Lower leg skin (tissue), 3 donors: ENCODE measurements at regions not wholly inside any gene's neighbourhood (a gene's known extent, or its start where the extent isn't known, plus 50 kb on each side); places are given as distances from the start of the nearest gene placed in this dataset.

Experiments used
- POLR2A ChIP-seq, 2 donors: fragments of 450-650 bp; IDR thresholded peaks; one replicate each; pipeline ENCODE4 v1.6.1; 2016 to 2017; ENCODE audit warnings: antibody characterized with exemption in 2 of 2, mild to moderate bottlenecking in 1 of 2, moderate library complexity in 1 of 2
- TF ChIP-seq, protein P1 (sequence below), 3 donors: fragments of 450-650 bp; IDR thresholded peaks; one replicate each; pipeline ENCODE4 v1.5.1; 2016; ENCODE audit warnings: antibody characterized with exemption in 3 of 3, mild to moderate bottlenecking in 3 of 3, moderate library complexity in 2 of 3

DNA sequence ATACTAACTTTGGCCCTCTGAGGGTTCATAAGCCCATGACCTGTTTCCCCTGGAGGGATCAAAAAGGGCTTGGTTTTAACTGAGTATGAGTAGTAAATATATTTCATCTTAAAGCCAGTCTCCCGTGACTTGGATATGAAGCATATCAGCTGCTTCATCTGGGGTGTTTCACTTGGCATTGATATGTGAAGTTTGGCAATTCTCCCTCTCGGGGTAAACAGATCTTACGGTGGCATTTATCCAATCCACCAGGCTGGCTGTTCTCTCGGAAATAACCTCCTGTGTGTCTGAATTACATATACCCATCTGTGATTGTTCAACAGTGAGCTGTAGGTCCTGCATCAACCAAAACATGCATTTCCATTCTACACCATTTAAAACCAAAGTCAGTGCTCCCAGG lies 130.7 kb downstream of the ADAM29 start:
- TF ChIP-seq POLR2A (IDR thresholded peaks at IDR 0.05) = no peak
- TF ChIP-seq, protein P1, sequence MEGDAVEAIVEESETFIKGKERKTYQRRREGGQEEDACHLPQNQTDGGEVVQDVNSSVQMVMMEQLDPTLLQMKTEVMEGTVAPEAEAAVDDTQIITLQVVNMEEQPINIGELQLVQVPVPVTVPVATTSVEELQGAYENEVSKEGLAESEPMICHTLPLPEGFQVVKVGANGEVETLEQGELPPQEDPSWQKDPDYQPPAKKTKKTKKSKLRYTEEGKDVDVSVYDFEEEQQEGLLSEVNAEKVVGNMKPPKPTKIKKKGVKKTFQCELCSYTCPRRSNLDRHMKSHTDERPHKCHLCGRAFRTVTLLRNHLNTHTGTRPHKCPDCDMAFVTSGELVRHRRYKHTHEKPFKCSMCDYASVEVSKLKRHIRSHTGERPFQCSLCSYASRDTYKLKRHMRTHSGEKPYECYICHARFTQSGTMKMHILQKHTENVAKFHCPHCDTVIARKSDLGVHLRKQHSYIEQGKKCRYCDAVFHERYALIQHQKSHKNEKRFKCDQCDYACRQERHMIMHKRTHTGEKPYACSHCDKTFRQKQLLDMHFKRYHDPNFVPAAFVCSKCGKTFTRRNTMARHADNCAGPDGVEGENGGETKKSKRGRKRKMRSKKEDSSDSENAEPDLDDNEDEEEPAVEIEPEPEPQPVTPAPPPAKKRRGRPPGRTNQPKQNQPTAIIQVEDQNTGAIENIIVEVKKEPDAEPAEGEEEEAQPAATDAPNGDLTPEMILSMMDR (IDR thresholded peaks at IDR 0.05) = no peak
